GM23338 (cell line): ENCODE measurements at regions not wholly inside any gene's neighbourhood (a gene's known extent, or its start where the extent isn't known, plus 50 kb on each side); places are given as distances from the start of the nearest gene placed in this dataset.

ENCODE experiments used
- EZH2phosphoT487 ChIP-seq: fragments of 200-600 bp; sonication (generic); IDR thresholded peaks from one replicate; pipeline ENCODE4 v1.8.1; 2018; ENCODE audit warnings: antibody characterized with exemption; ENCODE audit not compliant: unreplicated experiment
- TF ChIP-seq, protein P1 (sequence below), 2 experiments: fragments of 200-600 bp in 1 of 2; sonication (generic) in 1 of 2; conservative IDR thresholded peaks; 2 replicates each; pipeline versions ENCODE4 v1.5.1 to v1.6.1; 2016 to 2017; ENCODE audit warnings: antibody characterized with exemption in 2 of 2, low read depth in 2 of 2, mild to moderate bottlenecking in 2 of 2, moderate library complexity in 1 of 2

DNA sequence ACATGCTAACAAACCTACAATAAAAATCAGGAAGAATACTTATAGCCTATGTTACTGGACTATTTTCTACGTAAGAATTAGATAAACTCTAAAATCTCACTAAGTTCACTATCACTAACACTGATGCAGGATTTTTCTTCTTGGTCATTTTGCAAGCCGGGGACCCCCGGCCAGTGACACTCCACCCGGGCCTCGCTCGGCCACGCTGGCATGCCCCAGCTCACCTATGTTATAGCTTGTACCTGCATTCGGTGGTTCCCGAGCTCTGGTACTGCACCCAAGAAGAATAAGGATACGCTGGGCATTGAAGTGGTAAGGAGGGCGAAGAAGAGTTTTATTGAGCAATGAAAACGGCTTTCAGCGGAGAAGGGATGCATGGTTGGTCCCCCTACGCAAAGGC, 245.3 kb upstream of the NBEA start:
- TF ChIP-seq, protein P1, sequence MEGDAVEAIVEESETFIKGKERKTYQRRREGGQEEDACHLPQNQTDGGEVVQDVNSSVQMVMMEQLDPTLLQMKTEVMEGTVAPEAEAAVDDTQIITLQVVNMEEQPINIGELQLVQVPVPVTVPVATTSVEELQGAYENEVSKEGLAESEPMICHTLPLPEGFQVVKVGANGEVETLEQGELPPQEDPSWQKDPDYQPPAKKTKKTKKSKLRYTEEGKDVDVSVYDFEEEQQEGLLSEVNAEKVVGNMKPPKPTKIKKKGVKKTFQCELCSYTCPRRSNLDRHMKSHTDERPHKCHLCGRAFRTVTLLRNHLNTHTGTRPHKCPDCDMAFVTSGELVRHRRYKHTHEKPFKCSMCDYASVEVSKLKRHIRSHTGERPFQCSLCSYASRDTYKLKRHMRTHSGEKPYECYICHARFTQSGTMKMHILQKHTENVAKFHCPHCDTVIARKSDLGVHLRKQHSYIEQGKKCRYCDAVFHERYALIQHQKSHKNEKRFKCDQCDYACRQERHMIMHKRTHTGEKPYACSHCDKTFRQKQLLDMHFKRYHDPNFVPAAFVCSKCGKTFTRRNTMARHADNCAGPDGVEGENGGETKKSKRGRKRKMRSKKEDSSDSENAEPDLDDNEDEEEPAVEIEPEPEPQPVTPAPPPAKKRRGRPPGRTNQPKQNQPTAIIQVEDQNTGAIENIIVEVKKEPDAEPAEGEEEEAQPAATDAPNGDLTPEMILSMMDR (conservative IDR thresholded peaks at IDR 0.05; ENCODE audit: low read depth in 2 of 2), result no peak
- TF ChIP-seq EZH2phosphoT487, result no peak
